HPDE6-E6E7 (cell line): ENCODE measurements at regions not wholly inside any gene's neighbourhood (a gene's known extent, or its start where the extent isn't known, plus 50 kb on each side); places are given as distances from the start of the nearest gene placed in this dataset.
"Not testable (repeated sequence)": the region's sequence is repeated elsewhere in the genome, so short reads cannot be mapped to it uniquely, and the experiment has no call there.

ENCODE experiments used
- DNase-seq: peaks from one replicate; pipeline ENCODE4 v3.0.0; 2011; ENCODE audit warnings: missing footprints; ENCODE audit errors: extremely low spot score

- not testable (repeated sequence) for DNase-seq
These were observed 115.8 kb upstream of the KCNJ3 start for GRCh38 chr2:154582694-154583093.

GRCh38 chr2:154583274-154583673, 115.2 kb upstream of the KCNJ3 start:
- DNase-seq = not testable (repeated sequence)

DNA sequence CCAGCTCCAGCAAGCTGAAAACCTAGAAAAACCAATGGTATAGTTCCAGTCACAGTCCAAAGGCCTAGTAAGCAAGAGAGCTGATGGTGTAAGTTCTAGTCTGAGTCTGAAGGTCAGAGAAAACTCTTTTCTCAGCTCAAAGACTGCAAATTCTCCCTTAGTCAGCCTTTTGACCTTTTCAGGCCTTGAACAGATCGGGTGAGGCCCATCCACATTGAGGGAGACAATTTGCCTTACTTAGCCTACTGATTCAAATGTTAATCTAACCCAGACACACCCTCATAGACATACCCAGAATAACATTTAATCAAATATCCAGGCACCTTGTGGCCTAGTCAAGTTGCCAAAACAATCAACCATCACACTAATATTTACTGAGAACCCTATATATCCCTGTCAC, 110.8 kb upstream of the KCNJ3 start:
- no peak for DNase-seq

DNA sequence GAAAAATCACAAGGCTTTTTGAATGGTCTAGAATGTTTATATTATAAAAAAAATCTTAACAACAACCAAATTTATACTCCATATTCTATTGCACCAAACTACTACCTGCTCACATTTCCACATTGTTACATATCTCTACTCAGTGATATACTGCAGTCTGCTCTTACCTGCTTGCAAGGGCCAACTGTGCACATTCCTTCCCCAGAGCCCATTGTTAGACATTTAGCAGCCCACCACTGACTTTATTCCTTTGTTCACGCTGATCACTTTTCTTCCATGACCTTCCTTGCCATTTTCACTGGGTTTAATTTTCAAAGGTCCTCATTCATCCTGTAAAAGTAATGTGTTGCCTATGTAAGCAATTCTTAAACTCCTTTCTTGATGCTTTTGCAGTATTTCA, 109.7 kb upstream of the KCNJ3 start:
- DNase-seq = no peak

DNA sequence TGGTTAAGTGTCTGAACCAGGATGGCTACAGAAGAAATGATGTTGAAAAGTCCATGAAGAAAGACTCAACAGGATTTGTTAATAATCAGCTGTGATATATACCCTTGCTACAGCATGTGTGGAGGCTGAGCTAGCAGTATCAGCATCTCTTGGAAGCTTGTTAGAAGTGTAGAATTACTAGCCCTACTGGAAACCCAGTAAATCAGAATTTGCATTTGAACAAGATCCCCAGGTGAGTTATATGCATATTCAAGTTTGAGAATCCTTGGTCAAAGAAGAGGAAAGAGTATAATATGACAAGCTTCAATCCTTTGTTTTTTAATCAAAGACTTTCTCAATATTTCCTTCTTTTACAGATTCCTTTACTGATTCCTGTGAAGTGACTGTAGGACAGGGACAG, 109.0 kb upstream of the KCNJ3 start:
- no peak for DNase-seq

DNA sequence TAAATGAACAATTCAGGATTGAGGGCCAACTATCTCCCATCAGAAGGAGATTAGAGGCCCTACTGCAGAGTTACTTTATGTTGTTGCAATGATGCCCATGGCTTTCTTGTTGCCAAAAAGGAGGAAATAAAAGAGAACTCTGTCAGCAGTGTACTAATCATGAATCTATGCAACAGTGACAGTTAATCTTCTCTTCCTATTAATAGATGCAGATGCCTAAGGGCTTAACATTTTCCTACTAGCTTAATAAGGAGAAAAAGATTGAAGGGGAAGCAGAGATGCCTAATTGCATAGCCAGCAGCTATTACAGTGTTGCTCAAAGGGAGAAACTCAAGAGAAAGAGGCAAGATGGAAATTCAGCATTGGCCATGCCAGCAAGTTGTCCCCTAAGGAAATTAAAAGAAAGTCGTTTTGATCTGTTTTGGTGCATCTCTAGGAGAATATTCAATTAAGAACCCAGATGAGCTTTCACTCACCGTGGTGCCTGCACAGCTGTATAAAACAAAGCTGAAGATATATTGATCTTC, 107.1 kb upstream of the KCNJ3 start:
- no peak for DNase-seq

DNA sequence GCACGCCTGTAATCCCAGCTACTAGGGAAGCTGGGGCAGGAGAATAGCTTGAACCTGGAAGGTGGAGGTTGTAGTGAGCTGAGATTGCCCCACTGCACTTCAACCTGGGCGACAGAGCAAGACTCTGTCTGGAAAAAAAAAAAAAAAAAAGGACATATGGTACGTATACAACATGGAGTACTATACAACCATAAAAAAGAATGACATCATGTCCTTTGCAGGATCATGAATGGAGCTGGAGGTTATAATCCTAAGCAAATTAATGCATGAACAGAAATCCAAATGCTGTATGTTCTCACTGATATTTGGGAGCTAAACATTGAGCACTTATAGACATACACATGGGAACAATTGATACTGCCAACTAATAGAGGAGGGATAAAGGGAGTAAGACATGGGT, 99.3 kb upstream of the KCNJ3 start:
- no peak for DNase-seq

DNA sequence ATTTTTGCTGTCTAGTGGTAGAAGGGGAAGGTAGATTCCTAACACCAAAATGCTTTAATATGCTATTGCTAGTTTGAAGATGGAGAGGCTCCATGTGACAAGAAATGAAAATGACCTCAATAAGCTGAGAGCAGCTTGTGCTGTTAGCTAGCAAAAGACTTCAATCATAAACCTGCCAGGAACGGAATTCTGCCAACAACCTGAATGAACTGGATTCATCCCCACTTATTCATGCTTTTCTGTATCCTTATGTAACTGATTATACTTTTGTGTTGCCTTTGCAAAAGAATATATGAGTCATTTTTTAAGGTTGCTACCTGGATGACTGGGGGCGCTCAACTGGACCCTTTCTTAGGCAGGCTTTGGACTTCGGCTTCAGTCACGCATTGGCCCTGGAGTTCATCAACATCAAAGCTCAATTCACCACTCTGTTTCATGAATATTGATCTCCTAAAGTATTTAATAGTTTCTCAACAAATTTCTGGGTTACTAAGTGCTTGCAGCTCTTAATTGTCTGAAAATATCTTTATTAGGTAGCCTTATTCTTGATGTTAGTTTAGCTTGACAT, 97.5 kb upstream of the KCNJ3 start:
- DNase-seq = no peak

DNA sequence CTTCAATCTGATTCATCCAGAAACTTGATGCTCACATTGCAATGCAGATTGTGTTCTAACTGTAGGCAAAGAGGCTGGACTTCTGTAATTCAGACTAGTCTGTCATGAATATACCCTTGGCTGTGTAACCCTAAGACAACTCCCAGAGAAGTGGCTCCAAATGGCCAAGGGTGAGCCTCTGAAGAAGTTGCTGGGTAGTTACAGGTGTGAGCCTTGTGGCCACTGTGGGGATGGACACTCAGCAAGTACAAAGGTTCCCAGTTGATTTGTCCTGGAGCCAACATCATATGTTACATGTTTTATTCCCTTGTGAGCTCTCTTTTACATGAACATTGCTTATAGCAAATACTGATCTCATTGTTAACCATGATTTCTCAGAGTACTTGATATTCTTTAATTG, 94.8 kb upstream of the KCNJ3 start:
- DNase-seq = no peak

- no peak for DNase-seq
These were observed 90.1 kb upstream of the KCNJ3 start for GRCh38 chr2:154608438-154608837.

DNA sequence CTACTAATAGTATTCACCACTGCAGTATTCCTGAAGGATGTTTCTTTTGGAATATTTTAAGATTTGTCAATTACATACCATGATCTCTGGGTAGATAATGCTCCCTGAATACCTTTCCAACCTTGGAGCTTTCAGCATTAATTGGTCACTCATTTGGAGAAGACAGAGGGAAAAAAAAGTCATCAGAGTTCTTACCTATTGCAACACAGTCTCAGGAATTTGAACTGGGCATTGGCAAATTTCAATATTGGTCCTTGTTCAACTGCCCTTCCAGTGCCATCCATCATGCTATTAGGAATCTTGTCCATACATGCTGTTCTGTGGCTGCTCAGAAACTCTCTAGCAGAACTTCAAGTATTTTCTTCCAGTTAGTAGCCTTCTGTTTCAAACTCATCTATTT, 83.6 kb upstream of the KCNJ3 start:
- no peak for DNase-seq

DNA sequence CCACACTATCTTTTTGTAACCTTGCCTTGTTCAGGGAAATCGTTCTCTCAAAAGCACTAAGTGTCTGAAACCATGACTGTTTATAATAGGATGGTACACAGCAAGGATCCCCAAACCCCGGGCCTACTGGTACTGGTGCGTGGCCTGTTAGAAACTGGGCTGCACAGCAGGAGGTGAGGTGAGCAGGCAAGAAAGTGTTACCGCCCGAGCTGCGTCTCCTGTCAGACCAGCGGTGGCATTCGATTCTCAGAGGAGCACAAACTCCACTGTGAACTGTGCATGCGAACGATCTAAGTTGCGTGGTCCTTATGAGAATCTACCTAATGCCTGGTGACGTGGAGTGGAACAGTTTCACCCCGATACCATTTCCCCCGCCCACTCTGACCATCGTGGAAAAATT, 81.8 kb upstream of the KCNJ3 start:
- no peak for DNase-seq

DNA sequence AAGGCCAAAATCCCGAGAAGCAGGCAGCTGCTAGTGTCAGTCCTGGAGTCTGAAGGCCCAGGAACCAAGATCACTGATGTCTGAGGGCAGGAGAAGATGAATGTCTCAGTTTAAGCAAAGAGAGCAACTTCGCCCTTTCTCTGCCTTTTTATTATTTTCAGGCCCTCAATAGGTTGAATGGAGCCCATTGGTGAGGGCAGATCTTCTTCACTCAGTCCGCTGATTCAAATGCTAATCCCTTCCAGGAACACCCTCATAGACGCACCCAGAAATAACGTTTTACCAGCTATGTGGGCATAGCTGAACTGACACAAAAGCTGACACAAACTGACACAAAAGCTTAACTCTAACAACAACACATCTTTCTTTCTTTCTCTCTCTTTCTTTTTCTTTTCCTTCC, 78.0 kb upstream of the KCNJ3 start:
- DNase-seq = no peak

- DNase-seq = peak; percentile 25
These were observed 74.7 kb upstream of the KCNJ3 start for GRCh38 chr2:154623819-154624218.

DNA sequence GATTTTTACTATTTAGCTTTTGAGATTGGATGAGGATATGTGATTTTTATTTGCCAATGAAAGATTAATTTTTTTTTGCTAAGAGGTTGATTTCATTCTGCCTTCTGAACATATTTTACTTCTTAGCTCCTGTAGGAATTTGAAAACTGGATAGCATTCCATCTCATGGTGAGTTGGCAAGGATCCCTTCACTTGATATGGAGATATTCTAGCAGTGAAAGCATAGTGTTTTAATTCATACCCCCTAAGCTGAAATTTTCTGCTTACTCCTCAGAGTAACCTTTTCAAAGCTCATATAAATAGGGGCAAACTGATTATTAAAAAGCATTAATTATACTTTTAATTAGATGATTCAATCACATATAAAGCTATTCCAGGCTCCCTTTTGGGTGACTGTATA, 61.0 kb upstream of the KCNJ3 start:
- no peak for DNase-seq

- no peak for DNase-seq
These were observed 59.7 kb upstream of the KCNJ3 start for GRCh38 chr2:154638783-154639182.

- DNase-seq = no peak
These were observed 58.5 kb upstream of the KCNJ3 start for GRCh38 chr2:154640000-154640399.
